GM23338 (cell line): ENCODE measurements at regions not wholly inside any gene's neighbourhood (a gene's known extent, or its start where the extent isn't known, plus 50 kb on each side); places are given as distances from the start of the nearest gene placed in this dataset.

Experiments
- CREB1 ChIP-seq: fragments of 250-450 bp; sonication (Bioruptor Pico); IDR thresholded peaks from 2 replicates; pipeline ENCODE4 v1.5.0; 2020; ENCODE audit warnings: low read depth, mild to moderate bottlenecking, moderate library complexity
- EZH2 ChIP-seq: fragments of 200-600 bp; sonication (generic); IDR thresholded peaks from one replicate; pipeline ENCODE4 v1.8.0; 2017; ENCODE audit warnings: antibody characterized with exemption, mild to moderate bottlenecking, low read depth; ENCODE audit not compliant: unreplicated experiment
- EZH2phosphoT487 ChIP-seq: fragments of 200-600 bp; sonication (generic); IDR thresholded peaks from one replicate; pipeline ENCODE4 v1.8.1; 2018; ENCODE audit warnings: antibody characterized with exemption; ENCODE audit not compliant: unreplicated experiment
- POLR2AphosphoS5 ChIP-seq: IDR thresholded peaks from 2 replicates; pipeline ENCODE4 v1.6.1; 2016; ENCODE audit warnings: antibody characterized with exemption, low read depth
- ZNF114 ChIP-seq: fragments of 250-450 bp; sonication (Bioruptor Pico); IDR thresholded peaks from 2 replicates; pipeline ENCODE4 v1.5.0; 2020; ENCODE audit warnings: mild to moderate bottlenecking, moderate library complexity
- TF ChIP-seq, protein P1 (sequence below), 2 experiments: fragments of 200-600 bp in 1 of 2; sonication (generic) in 1 of 2; conservative IDR thresholded peaks; 2 replicates each; pipeline versions ENCODE4 v1.5.1 to v1.6.1; 2016 to 2017; ENCODE audit warnings: antibody characterized with exemption in 2 of 2, low read depth in 2 of 2, mild to moderate bottlenecking in 2 of 2, moderate library complexity in 1 of 2
- TF ChIP-seq, protein P2 (sequence below): IDR thresholded peaks from 2 replicates; pipeline ENCODE4 v1.6.1; 2016; ENCODE audit warnings: antibody characterized with exemption

DNA sequence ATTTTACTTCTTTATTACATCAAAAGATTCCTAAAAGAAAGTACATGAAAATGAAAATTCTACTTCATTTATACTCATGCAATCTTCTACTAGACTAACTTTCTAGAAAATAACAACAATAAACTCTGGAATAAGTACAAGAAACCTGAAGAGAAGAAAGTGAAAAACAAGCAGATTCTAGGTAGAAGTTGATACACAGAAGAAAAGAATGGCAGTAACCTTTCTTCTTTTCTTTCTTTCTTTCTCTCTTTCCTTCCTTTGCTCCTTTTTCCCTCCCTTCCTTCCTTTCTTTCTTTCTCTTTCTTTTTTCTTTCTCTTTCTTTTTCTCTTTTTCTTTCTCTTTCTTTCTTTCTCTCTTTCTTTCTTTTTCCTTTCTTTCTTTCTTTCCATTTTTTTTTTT lies 541.7 kb upstream of the ANKRD30A start:
- TF ChIP-seq, protein P1, sequence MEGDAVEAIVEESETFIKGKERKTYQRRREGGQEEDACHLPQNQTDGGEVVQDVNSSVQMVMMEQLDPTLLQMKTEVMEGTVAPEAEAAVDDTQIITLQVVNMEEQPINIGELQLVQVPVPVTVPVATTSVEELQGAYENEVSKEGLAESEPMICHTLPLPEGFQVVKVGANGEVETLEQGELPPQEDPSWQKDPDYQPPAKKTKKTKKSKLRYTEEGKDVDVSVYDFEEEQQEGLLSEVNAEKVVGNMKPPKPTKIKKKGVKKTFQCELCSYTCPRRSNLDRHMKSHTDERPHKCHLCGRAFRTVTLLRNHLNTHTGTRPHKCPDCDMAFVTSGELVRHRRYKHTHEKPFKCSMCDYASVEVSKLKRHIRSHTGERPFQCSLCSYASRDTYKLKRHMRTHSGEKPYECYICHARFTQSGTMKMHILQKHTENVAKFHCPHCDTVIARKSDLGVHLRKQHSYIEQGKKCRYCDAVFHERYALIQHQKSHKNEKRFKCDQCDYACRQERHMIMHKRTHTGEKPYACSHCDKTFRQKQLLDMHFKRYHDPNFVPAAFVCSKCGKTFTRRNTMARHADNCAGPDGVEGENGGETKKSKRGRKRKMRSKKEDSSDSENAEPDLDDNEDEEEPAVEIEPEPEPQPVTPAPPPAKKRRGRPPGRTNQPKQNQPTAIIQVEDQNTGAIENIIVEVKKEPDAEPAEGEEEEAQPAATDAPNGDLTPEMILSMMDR (conservative IDR thresholded peaks at IDR 0.05; ENCODE audit: low read depth in 2 of 2): no peak
- TF ChIP-seq ZNF114 (CRISPR knock-in tag): no peak
- TF ChIP-seq POLR2AphosphoS5: no peak
- TF ChIP-seq, protein P2, sequence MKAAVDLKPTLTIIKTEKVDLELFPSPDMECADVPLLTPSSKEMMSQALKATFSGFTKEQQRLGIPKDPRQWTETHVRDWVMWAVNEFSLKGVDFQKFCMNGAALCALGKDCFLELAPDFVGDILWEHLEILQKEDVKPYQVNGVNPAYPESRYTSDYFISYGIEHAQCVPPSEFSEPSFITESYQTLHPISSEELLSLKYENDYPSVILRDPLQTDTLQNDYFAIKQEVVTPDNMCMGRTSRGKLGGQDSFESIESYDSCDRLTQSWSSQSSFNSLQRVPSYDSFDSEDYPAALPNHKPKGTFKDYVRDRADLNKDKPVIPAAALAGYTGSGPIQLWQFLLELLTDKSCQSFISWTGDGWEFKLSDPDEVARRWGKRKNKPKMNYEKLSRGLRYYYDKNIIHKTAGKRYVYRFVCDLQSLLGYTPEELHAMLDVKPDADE: no peak
- TF ChIP-seq CREB1 (CRISPR knock-in tag): no peak
- no peak for TF ChIP-seq EZH2
- TF ChIP-seq EZH2phosphoT487: no peak
